Activated CD4-positive, alpha-beta memory T cell treated with anti-CD3 and anti-CD28 coated beads, Interleukin-2, amount 10 ng/mL, durations not matched to agents 7 days and 5 days (primary cell): ENCODE measurements at regions not wholly inside any gene's neighbourhood (a gene's known extent, or its start where the extent isn't known, plus 50 kb on each side); places are given as distances from the start of the nearest gene placed in this dataset.

Experiments used
- CTCF ChIA-PET: fragments of 350-600 bp; sonication (Branson Sonifier 250); formaldehyde crosslinking; loops from one replicate; lab custom pipeline; 2021; ENCODE audit warnings: antibody characterized with exemption, inconsistent platforms; lab: Charles Lee
- POLR2A ChIA-PET: fragments of 350-600 bp; sonication (Branson Sonifier 250); formaldehyde crosslinking; loops from one replicate; lab custom pipeline; 2021; ENCODE audit warnings: antibody characterized with exemption; lab: Charles Lee
- DNase-seq: peaks from one replicate; pipeline ENCODE4 v3.0.0-alpha.2; 2020
- H3K27ac Mint-ChIP-seq: one replicate; pipeline ENCODE4 v1.8.0; 2021; ENCODE audit warnings: mild to moderate bottlenecking, mixed read lengths
- H3K27me3 Mint-ChIP-seq: one replicate; pipeline ENCODE4 v1.8.0; 2021; ENCODE audit warnings: mixed read lengths
- H3K36me3 Mint-ChIP-seq: one replicate; pipeline ENCODE4 v1.8.0; 2021; ENCODE audit warnings: low read depth, mixed read lengths
- H3K4me1 Mint-ChIP-seq: one replicate; pipeline ENCODE4 v1.8.0; 2021; ENCODE audit warnings: mixed read lengths
- H3K4me3 Mint-ChIP-seq: one replicate; pipeline ENCODE4 v1.8.0; 2021; ENCODE audit warnings: mild to moderate bottlenecking, mixed read lengths
- H3K9me3 Mint-ChIP-seq: one replicate; pipeline ENCODE4 v1.8.0; 2021; ENCODE audit warnings: mixed read lengths

- Mint-ChIP-seq H3K9me3 (no peaks in the 10 kb centered on the region), H3K27ac (no peak overlapping the region), H3K4me1 (no peaks in the 10 kb centered on the region), H3K27me3 (no peaks in the 10 kb centered on the region), H3K36me3 (no peaks in the 10 kb centered on the region), H3K4me3 (no peak overlapping the region)
- CTCF ChIA-PET = no interaction called here
- no peak for DNase-seq
- POLR2A ChIA-PET = no interaction called here
Measured at GRCh38 chr3:25349095-25349494, 79.0 kb upstream of the RARB start.

GRCh38 chr3:25349828-25350724 lies 78.0 kb upstream of the RARB start:
- ChIA-PET POLR2A (no interaction called here), CTCF (no interaction called here)
- Mint-ChIP-seq H3K9me3 (no peaks in the 10 kb centered on the region), H3K36me3 (no peaks in the 10 kb centered on the region), H3K4me1 (no peaks in the 10 kb centered on the region), H3K4me3 (no peak overlapping the region), H3K27ac (no peak overlapping the region), H3K27me3 (no peaks in the 10 kb centered on the region)
- DNase-seq = no peak

- no peaks in the 10 kb centered on the region for H3K36me3 Mint-ChIP-seq
- no peaks in the 10 kb centered on the region for H3K4me1 Mint-ChIP-seq
- no peaks in the 10 kb centered on the region for H3K27me3 Mint-ChIP-seq
- no peak overlapping the region for H3K4me3 Mint-ChIP-seq
- H3K27ac Mint-ChIP-seq = no peak overlapping the region
- no peak for DNase-seq
- ChIA-PET POLR2A (no interaction called here), CTCF (no interaction called here)
- H3K9me3 Mint-ChIP-seq = no peaks in the 10 kb centered on the region
Measured at GRCh38 chr3:25350725-25351114, 77.3 kb upstream of the RARB start.

- Mint-ChIP-seq H3K36me3 (no peaks in the 10 kb centered on the region), H3K4me3 (no peak overlapping the region), H3K27ac (no peak overlapping the region), H3K27me3 (no peaks in the 10 kb centered on the region), H3K9me3 (peaks cover 3% of the 10 kb centered on the region), H3K4me1 (no peaks in the 10 kb centered on the region)
- CTCF ChIA-PET = no interaction called here
- no peak for DNase-seq
- POLR2A ChIA-PET = no interaction called here
Measured at GRCh38 chr3:25354071-25354470, 74.0 kb upstream of the RARB start.

GRCh38 chr3:25355034-25355885 lies 72.8 kb upstream of the RARB start:
- Mint-ChIP-seq H3K27ac (no peak overlapping the region), H3K9me3 (peaks cover 7% of the 10 kb centered on the region), H3K36me3 (no peaks in the 10 kb centered on the region), H3K4me3 (no peak overlapping the region), H3K27me3 (no peaks in the 10 kb centered on the region), H3K4me1 (no peaks in the 10 kb centered on the region)
- POLR2A ChIA-PET = no interaction called here
- DNase-seq = no peak
- CTCF ChIA-PET = no interaction called here

- Mint-ChIP-seq H3K36me3 (no peaks in the 10 kb centered on the region), H3K9me3 (peaks cover 7% of the 10 kb centered on the region), H3K27ac (no peak overlapping the region), H3K27me3 (no peaks in the 10 kb centered on the region), H3K4me1 (no peaks in the 10 kb centered on the region), H3K4me3 (no peak overlapping the region)
- POLR2A ChIA-PET = no interaction called here
- CTCF ChIA-PET = no interaction called here
- DNase-seq = no peak
Measured at GRCh38 chr3:25355998-25356397, 72.1 kb upstream of the RARB start.

GRCh38 chr3:25362118-25362517 lies 65.9 kb upstream of the RARB start:
- Mint-ChIP-seq H3K36me3 (no peaks in the 10 kb centered on the region), H3K27me3 (no peaks in the 10 kb centered on the region), H3K9me3 (peaks cover 12% of the 10 kb centered on the region), H3K4me1 (no peaks in the 10 kb centered on the region), H3K27ac (no peak overlapping the region), H3K4me3 (no peak overlapping the region)
- no peak for DNase-seq
- CTCF ChIA-PET = no interaction called here
- POLR2A ChIA-PET = no interaction called here

- H3K27ac Mint-ChIP-seq = no peak overlapping the region
- no peaks in the 10 kb centered on the region for H3K4me1 Mint-ChIP-seq
- no peak for DNase-seq
- no peaks in the 10 kb centered on the region for H3K27me3 Mint-ChIP-seq
- ChIA-PET POLR2A (no interaction called here), CTCF (no interaction called here)
- H3K4me3 Mint-ChIP-seq = no peak overlapping the region
- peaks cover 6% of the 10 kb centered on the region for H3K9me3 Mint-ChIP-seq
- H3K36me3 Mint-ChIP-seq = no peaks in the 10 kb centered on the region
Measured at GRCh38 chr3:25365636-25366035, 62.4 kb upstream of the RARB start.

- DNase-seq = no peak
- POLR2A ChIA-PET = no interaction called here
- CTCF ChIA-PET = no interaction called here
- Mint-ChIP-seq H3K4me1 (no peaks in the 10 kb centered on the region), H3K9me3 (peaks cover 6% of the 10 kb centered on the region), H3K4me3 (no peak overlapping the region), H3K27me3 (no peaks in the 10 kb centered on the region), H3K27ac (no peak overlapping the region), H3K36me3 (no peaks in the 10 kb centered on the region)
Measured at GRCh38 chr3:25367025-25367424, 61.0 kb upstream of the RARB start.

GRCh38 chr3:25372167-25372566 lies 55.9 kb upstream of the RARB start:
- ChIA-PET CTCF (no interaction called here), POLR2A (no interaction called here)
- Mint-ChIP-seq H3K9me3 (no peaks in the 10 kb centered on the region), H3K27ac (no peak overlapping the region), H3K4me1 (no peaks in the 10 kb centered on the region), H3K36me3 (no peaks in the 10 kb centered on the region), H3K27me3 (no peaks in the 10 kb centered on the region), H3K4me3 (no peak overlapping the region)
- DNase-seq = no peak

GRCh38 chr3:25376340-25376739 lies 51.7 kb upstream of the RARB start:
- POLR2A ChIA-PET = no interaction called here
- Mint-ChIP-seq H3K36me3 (no peaks in the 10 kb centered on the region), H3K4me3 (no peak overlapping the region), H3K4me1 (no peaks in the 10 kb centered on the region), H3K27ac (no peak overlapping the region), H3K9me3 (no peaks in the 10 kb centered on the region), H3K27me3 (no peaks in the 10 kb centered on the region)
- no peak for DNase-seq
- CTCF ChIA-PET = no interaction called here

- ChIA-PET CTCF (no interaction called here), POLR2A (no interaction called here)
- H3K27ac Mint-ChIP-seq = no peak overlapping the region
- no peaks in the 10 kb centered on the region for H3K9me3 Mint-ChIP-seq
- H3K27me3 Mint-ChIP-seq = no peaks in the 10 kb centered on the region
- no peaks in the 10 kb centered on the region for H3K36me3 Mint-ChIP-seq
- DNase-seq = no peak
- no peak overlapping the region for H3K4me3 Mint-ChIP-seq
- H3K4me1 Mint-ChIP-seq = no peaks in the 10 kb centered on the region
Measured at GRCh38 chr3:25377042-25377441, 51.0 kb upstream of the RARB start.
